HG03108 (cell line): ENCODE measurements at regions not wholly inside any gene's neighbourhood (a gene's known extent, or its start where the extent isn't known, plus 50 kb on each side); places are given as distances from the start of the nearest gene placed in this dataset.

Source experiments
- ATAC-seq: cut with Tn5 transposase; IDR thresholded peaks from one replicate; pipeline ENCODE4 v1.9.1; 2021; ENCODE audit warnings: moderate library complexity; ENCODE audit not compliant: unreplicated experiment

GRCh38 chr5:7000310-7000709, 287.1 kb downstream of the TENT4A start:
- no peak for ATAC-seq

- no peak for ATAC-seq
Observed at GRCh38 chr5:7010591-7010990, 297.4 kb downstream of the TENT4A start.

- ATAC-seq = no peak
Observed at GRCh38 chr5:7012057-7012456, 298.8 kb downstream of the TENT4A start.

GRCh38 chr5:7014611-7015010, 301.4 kb downstream of the TENT4A start:
- ATAC-seq = no peak

- ATAC-seq = no peak
Observed at GRCh38 chr5:7015586-7016256, 302.5 kb downstream of the TENT4A start.

GRCh38 chr5:7016999-7017747, 303.9 kb downstream of the TENT4A start:
- no peak for ATAC-seq

- ATAC-seq = no peak
Observed at GRCh38 chr5:7018198-7018597, 305.0 kb downstream of the TENT4A start.

- ATAC-seq = no peak
Observed at GRCh38 chr5:7018601-7019000, 305.4 kb downstream of the TENT4A start.

- ATAC-seq = no peak
Observed at GRCh38 chr5:7036192-7036835, 323.1 kb downstream of the TENT4A start.

- ATAC-seq = no peak
Observed at GRCh38 chr5:7039074-7039473, 325.8 kb downstream of the TENT4A start.

GRCh38 chr5:7040111-7040510, 326.9 kb downstream of the TENT4A start:
- no peak for ATAC-seq

GRCh38 chr5:7043797-7044196, 330.6 kb downstream of the TENT4A start:
- no peak for ATAC-seq

GRCh38 chr5:7047511-7048261, 334.5 kb downstream of the TENT4A start:
- ATAC-seq = no peak

- ATAC-seq = no peak
Observed at GRCh38 chr5:7050986-7051385, 337.8 kb downstream of the TENT4A start.

GRCh38 chr5:7053125-7053524, 339.9 kb downstream of the TENT4A start:
- ATAC-seq = no peak

- ATAC-seq = no peak
Observed at GRCh38 chr5:7053528-7054209, 340.4 kb downstream of the TENT4A start.

GRCh38 chr5:7066471-7067235, 329.3 kb upstream of the ADCY2 start:
- no peak for ATAC-seq

- no peak for ATAC-seq
Observed at GRCh38 chr5:7068156-7068555, 327.8 kb upstream of the ADCY2 start.

GRCh38 chr5:7068899-7069298, 327.0 kb upstream of the ADCY2 start:
- ATAC-seq = no peak

GRCh38 chr5:7072188-7072587, 323.8 kb upstream of the ADCY2 start:
- no peak for ATAC-seq
